NCI-H82 (cell line): ENCODE measurements at regions not wholly inside any gene's neighbourhood (a gene's known extent, or its start where the extent isn't known, plus 50 kb on each side); places are given as distances from the start of the nearest gene placed in this dataset.
A peak's percentile ranks its signal among the peaks of the same experiment; 100 is the strongest.

ENCODE experiments used
- DNase-seq: peaks from one replicate; lab custom pipeline; 2025; lab: John Stamatoyannopoulos, UW

GRCh38 chr4:183763990-183764754 is 105.1 kb downstream of the TRAPPC11 start:
- DNase-seq = no peak

GRCh38 chr4:183765251-183765911 is 106.3 kb downstream of the TRAPPC11 start:
- DNase-seq = no peak

GRCh38 chr4:183766140-183766539 is 107.0 kb downstream of the TRAPPC11 start:
- DNase-seq = no peak

- DNase-seq = no peak
Observed at GRCh38 chr4:183770906-183771305, 111.8 kb downstream of the TRAPPC11 start.

- no peak for DNase-seq
Observed at GRCh38 chr4:183772361-183772760, 113.3 kb downstream of the TRAPPC11 start.

GRCh38 chr4:183773790-183774189 is 114.7 kb downstream of the TRAPPC11 start:
- DNase-seq = no peak

- no peak for DNase-seq
Observed at GRCh38 chr4:183783306-183783705, 121.8 kb upstream of the STOX2 start.

GRCh38 chr4:183783991-183784553 is 121.0 kb upstream of the STOX2 start:
- DNase-seq = no peak

- DNase-seq = no peak
Observed at GRCh38 chr4:183788308-183788905, 116.7 kb upstream of the STOX2 start.

- DNase-seq = no peak
Observed at GRCh38 chr4:183789657-183790056, 115.5 kb upstream of the STOX2 start.

- no peak for DNase-seq
Observed at GRCh38 chr4:183790661-183791060, 114.4 kb upstream of the STOX2 start.

- peak; percentile 7 for DNase-seq
Observed at GRCh38 chr4:183797011-183797444, 108.1 kb upstream of the STOX2 start.

- no peak for DNase-seq
Observed at GRCh38 chr4:183797445-183798300, 107.4 kb upstream of the STOX2 start.

- DNase-seq = no peak
Observed at GRCh38 chr4:183798301-183799253, 106.5 kb upstream of the STOX2 start.

- DNase-seq = no peak
Observed at GRCh38 chr4:183801457-183802165, 103.5 kb upstream of the STOX2 start.

- no peak for DNase-seq
Observed at GRCh38 chr4:183806341-183806740, 98.8 kb upstream of the STOX2 start.

GRCh38 chr4:183807420-183808096 is 97.5 kb upstream of the STOX2 start:
- no peak for DNase-seq

- DNase-seq = no peak
Observed at GRCh38 chr4:183808097-183808456, 97.0 kb upstream of the STOX2 start.

- DNase-seq = no peak
Observed at GRCh38 chr4:183812567-183812966, 92.5 kb upstream of the STOX2 start.

- no peak for DNase-seq
Observed at GRCh38 chr4:183814461-183814860, 90.6 kb upstream of the STOX2 start.
